Gastrocnemius medialis (tissue), 4 donors: ENCODE measurements at regions not wholly inside any gene's neighbourhood (a gene's known extent, or its start where the extent isn't known, plus 50 kb on each side); places are given as distances from the start of the nearest gene placed in this dataset.
"Not testable (repeated sequence)": the region's sequence is repeated elsewhere in the genome, so short reads cannot be mapped to it uniquely, and the experiment has no call there.

ENCODE experiments used
- POLR2A ChIP-seq, 2 donors: fragments of 450-650 bp; IDR thresholded peaks; one replicate each; pipeline ENCODE4 v1.6.1; 2017; ENCODE audit warnings: antibody characterized with exemption in 2 of 2, mild to moderate bottlenecking in 2 of 2, moderate library complexity in 2 of 2
- TF ChIP-seq, protein P1 (sequence below), 5 experiments: fragments of 450-650 bp in 3 of 5; fragments of 200-600 bp in 2 of 5; sonication (generic) in 2 of 5; IDR thresholded peaks in 4 of 5; conservative IDR thresholded peaks in 1 of 5; 1 replicate in 4 of 5; 2 replicates in 1 of 5; pipeline ENCODE4 v1.5.1; 2016 to 2019; ENCODE audit warnings: antibody characterized with exemption in 5 of 5, mild to moderate bottlenecking in 3 of 5, moderate library complexity in 3 of 5

DNA sequence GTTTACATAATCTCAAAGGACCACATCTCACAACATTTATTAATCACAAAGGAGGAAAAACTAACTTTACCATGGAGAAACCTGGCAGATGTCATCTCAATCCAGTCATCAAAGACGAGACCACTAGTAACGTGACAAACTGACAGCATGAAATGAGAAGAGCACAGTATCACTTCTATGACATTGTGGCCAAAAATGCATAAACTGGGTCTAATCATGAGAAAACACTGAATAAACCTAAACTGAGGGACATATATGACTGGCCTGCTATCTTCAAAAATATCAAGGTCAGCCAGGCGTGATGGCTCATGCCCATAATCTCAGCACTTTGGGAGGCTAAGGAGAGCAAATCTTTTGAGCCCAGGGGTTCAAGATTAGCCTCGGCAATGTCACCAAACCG lies 619.0 kb downstream of the CDY1 start:
- TF ChIP-seq, protein P1, sequence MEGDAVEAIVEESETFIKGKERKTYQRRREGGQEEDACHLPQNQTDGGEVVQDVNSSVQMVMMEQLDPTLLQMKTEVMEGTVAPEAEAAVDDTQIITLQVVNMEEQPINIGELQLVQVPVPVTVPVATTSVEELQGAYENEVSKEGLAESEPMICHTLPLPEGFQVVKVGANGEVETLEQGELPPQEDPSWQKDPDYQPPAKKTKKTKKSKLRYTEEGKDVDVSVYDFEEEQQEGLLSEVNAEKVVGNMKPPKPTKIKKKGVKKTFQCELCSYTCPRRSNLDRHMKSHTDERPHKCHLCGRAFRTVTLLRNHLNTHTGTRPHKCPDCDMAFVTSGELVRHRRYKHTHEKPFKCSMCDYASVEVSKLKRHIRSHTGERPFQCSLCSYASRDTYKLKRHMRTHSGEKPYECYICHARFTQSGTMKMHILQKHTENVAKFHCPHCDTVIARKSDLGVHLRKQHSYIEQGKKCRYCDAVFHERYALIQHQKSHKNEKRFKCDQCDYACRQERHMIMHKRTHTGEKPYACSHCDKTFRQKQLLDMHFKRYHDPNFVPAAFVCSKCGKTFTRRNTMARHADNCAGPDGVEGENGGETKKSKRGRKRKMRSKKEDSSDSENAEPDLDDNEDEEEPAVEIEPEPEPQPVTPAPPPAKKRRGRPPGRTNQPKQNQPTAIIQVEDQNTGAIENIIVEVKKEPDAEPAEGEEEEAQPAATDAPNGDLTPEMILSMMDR (IDR thresholded peaks at IDR 0.05 in 4 of 5, conservative IDR thresholded peaks at IDR 0.05 in 1 of 5) = not testable (repeated sequence)
- not testable (repeated sequence) for TF ChIP-seq POLR2A (IDR thresholded peaks at IDR 0.05)
